GM12878 (cell line): ENCODE measurements at regions not wholly inside any gene's neighbourhood (a gene's known extent, or its start where the extent isn't known, plus 50 kb on each side); places are given as distances from the start of the nearest gene placed in this dataset.

Source experiments
- BRCA1 ChIP-seq: IDR thresholded peaks from 2 replicates; pipeline ENCODE4 v1.6.1; 2011; ENCODE audit warnings: low read depth, low read length, improper control_type of control experiment
- CREB1 ChIP-seq: IDR thresholded peaks from 2 replicates; pipeline ENCODE4 v1.6.1; 2012; ENCODE audit warnings: low read depth, mild to moderate bottlenecking, inconsistent platforms
- EGR1 ChIP-seq, 2 experiments: IDR thresholded peaks; 1 replicate in 1 of 2; 2 replicates in 1 of 2; pipeline ENCODE4 v1.6.1; 2011 to 2012; ENCODE audit warnings: low read depth in 2 of 2, low read length in 2 of 2, borderline replicate concordance in 1 of 2, mild to moderate bottlenecking in 1 of 2, moderate library complexity in 1 of 2
- MXI1 ChIP-seq: fragments of 150-350 bp; IDR thresholded peaks from 2 replicates; pipeline ENCODE4 v1.6.1; 2011; ENCODE audit warnings: low read depth, mild to moderate bottlenecking, inconsistent platforms, low read length, improper control_type of control experiment
- NFIC ChIP-seq: IDR thresholded peaks from 2 replicates; pipeline ENCODE4 v1.6.1; 2012; ENCODE audit warnings: low read depth, mild to moderate bottlenecking, inconsistent platforms, low read length, moderate library complexity
- NR2C2 ChIP-seq: IDR thresholded peaks from 2 replicates; pipeline ENCODE4 v1.6.1; 2011; ENCODE audit warnings: borderline replicate concordance, low read depth; ENCODE audit not compliant: control insufficient read depth, insufficient read length
- POLR2A ChIP-seq: IDR thresholded peaks from 2 replicates; pipeline ENCODE4 v1.6.1; 2011; ENCODE audit warnings: low read depth, mild to moderate bottlenecking, low read length
- POLR2AphosphoS5 ChIP-seq: IDR thresholded peaks from 2 replicates; pipeline ENCODE4 v1.6.1; 2011; ENCODE audit warnings: mild to moderate bottlenecking, low read length, inconsistent platforms
- RB1 ChIP-seq: fragments of 450-650 bp; formaldehyde crosslinking; IDR thresholded peaks from 2 replicates; pipeline ENCODE4 v1.6.1; 2017; ENCODE audit warnings: mild to moderate bottlenecking, borderline replicate concordance
- TAF1 ChIP-seq: IDR thresholded peaks from 2 replicates; pipeline ENCODE4 v1.6.1; 2011; ENCODE audit warnings: mild to moderate bottlenecking, low read depth, low read length, borderline replicate concordance
- YY1 ChIP-seq: IDR thresholded peaks from 2 replicates; pipeline ENCODE4 v1.6.1; 2011; ENCODE audit warnings: low read depth, mild to moderate bottlenecking, low read length
- ZNF274 ChIP-seq: IDR thresholded peaks from one replicate; pipeline ENCODE4 v1.8.0; 2011; ENCODE audit not compliant: insufficient read length, insufficient read depth
- TF ChIP-seq, protein P1 (sequence below): IDR thresholded peaks from 2 replicates; pipeline ENCODE4 v1.6.1; 2012; ENCODE audit warnings: mild to moderate bottlenecking, low read depth, low read length
- TF ChIP-seq, protein P2 (sequence below), 3 experiments: IDR thresholded peaks in 2 of 3; conservative IDR thresholded peaks in 1 of 3; 2 replicates each; pipeline ENCODE4 v1.5.1; 2011; ENCODE audit warnings: low read depth in 3 of 3, low read length in 3 of 3, mild to moderate bottlenecking in 3 of 3, control low read depth in 2 of 3, moderate library complexity in 2 of 3, inconsistent platforms in 1 of 3, mixed read lengths in 1 of 3; ENCODE audit not compliant: control insufficient read depth in 2 of 3, insufficient read depth in 1 of 3; ENCODE audit errors: extremely low read depth in 1 of 3

DNA sequence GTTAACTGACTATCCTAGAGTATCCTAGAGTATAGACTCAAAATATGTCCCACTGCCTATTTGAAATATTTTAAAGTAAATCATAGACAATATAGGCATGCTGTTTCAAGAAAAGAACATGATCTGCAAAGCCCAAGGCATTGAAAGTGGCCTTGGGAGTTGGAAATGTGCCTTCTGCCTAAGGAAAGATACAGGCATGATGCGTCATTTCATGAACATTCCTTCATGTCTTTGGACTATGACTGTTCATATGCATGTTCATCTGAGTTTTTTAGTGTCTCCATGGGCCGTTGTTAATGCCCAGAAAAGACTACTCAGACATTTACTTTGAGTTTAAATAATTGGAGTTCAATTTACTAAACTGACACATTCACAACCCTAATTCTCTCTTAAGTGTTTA is 69.7 kb upstream of the PRDM11 start:
- TF ChIP-seq ZNF274 (no peak), NFIC (no peak), NR2C2 (no peak), CREB1 (no peak), BRCA1 (no peak), EGR1 (IDR thresholded peaks at IDR 0.05; ENCODE audit: borderline replicate concordance in 1 of 2, low read depth in 2 of 2, low read length in 2 of 2) (no peak), POLR2AphosphoS5 (no peak), MXI1 (no peak), TAF1 (no peak), YY1 (no peak), POLR2A (no peak), RB1 (no peak)
- TF ChIP-seq, protein P1, sequence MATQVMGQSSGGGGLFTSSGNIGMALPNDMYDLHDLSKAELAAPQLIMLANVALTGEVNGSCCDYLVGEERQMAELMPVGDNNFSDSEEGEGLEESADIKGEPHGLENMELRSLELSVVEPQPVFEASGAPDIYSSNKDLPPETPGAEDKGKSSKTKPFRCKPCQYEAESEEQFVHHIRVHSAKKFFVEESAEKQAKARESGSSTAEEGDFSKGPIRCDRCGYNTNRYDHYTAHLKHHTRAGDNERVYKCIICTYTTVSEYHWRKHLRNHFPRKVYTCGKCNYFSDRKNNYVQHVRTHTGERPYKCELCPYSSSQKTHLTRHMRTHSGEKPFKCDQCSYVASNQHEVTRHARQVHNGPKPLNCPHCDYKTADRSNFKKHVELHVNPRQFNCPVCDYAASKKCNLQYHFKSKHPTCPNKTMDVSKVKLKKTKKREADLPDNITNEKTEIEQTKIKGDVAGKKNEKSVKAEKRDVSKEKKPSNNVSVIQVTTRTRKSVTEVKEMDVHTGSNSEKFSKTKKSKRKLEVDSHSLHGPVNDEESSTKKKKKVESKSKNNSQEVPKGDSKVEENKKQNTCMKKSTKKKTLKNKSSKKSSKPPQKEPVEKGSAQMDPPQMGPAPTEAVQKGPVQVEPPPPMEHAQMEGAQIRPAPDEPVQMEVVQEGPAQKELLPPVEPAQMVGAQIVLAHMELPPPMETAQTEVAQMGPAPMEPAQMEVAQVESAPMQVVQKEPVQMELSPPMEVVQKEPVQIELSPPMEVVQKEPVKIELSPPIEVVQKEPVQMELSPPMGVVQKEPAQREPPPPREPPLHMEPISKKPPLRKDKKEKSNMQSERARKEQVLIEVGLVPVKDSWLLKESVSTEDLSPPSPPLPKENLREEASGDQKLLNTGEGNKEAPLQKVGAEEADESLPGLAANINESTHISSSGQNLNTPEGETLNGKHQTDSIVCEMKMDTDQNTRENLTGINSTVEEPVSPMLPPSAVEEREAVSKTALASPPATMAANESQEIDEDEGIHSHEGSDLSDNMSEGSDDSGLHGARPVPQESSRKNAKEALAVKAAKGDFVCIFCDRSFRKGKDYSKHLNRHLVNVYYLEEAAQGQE, result no peak
- TF ChIP-seq, protein P2, sequence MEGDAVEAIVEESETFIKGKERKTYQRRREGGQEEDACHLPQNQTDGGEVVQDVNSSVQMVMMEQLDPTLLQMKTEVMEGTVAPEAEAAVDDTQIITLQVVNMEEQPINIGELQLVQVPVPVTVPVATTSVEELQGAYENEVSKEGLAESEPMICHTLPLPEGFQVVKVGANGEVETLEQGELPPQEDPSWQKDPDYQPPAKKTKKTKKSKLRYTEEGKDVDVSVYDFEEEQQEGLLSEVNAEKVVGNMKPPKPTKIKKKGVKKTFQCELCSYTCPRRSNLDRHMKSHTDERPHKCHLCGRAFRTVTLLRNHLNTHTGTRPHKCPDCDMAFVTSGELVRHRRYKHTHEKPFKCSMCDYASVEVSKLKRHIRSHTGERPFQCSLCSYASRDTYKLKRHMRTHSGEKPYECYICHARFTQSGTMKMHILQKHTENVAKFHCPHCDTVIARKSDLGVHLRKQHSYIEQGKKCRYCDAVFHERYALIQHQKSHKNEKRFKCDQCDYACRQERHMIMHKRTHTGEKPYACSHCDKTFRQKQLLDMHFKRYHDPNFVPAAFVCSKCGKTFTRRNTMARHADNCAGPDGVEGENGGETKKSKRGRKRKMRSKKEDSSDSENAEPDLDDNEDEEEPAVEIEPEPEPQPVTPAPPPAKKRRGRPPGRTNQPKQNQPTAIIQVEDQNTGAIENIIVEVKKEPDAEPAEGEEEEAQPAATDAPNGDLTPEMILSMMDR (IDR thresholded peaks at IDR 0.05 in 2 of 3, conservative IDR thresholded peaks at IDR 0.05 in 1 of 3; ENCODE audit: control insufficient read depth in 2 of 3, extremely low read depth in 1 of 3, insufficient read depth in 1 of 3, low read depth in 3 of 3, low read length in 3 of 3), result no peak
